Stimulated activated CD8-positive, alpha-beta memory T cell treated with anti-CD3 and anti-CD28 coated beads, Interleukin-15, amount 100 ng/mL, for 1 hour (primary cell): ENCODE measurements at regions not wholly inside any gene's neighbourhood (a gene's known extent, or its start where the extent isn't known, plus 50 kb on each side); places are given as distances from the start of the nearest gene placed in this dataset.

ENCODE experiments used
- DNase-seq: peaks from one replicate; pipeline ENCODE4 v3.0.0-alpha.2; 2020; ENCODE audit warnings: low read depth

- no peak for DNase-seq
Measured at GRCh38 chr6:14321992-14322772, 204.6 kb downstream of the CD83 start.

GRCh38 chr6:14322841-14323240 is 205.3 kb downstream of the CD83 start:
- no peak for DNase-seq

GRCh38 chr6:14326774-14327173 is 209.2 kb downstream of the CD83 start:
- no peak for DNase-seq

GRCh38 chr6:14328163-14328562 is 210.6 kb downstream of the CD83 start:
- no peak for DNase-seq

- DNase-seq, result no peak
Measured at GRCh38 chr6:14333556-14334305, 216.2 kb downstream of the CD83 start.

- DNase-seq, result no peak
Measured at GRCh38 chr6:14335071-14335470, 217.5 kb downstream of the CD83 start.

- DNase-seq, result no peak
Measured at GRCh38 chr6:14337152-14337551, 219.6 kb downstream of the CD83 start.

- DNase-seq, result no peak
Measured at GRCh38 chr6:14339172-14339571, 221.6 kb downstream of the CD83 start.

GRCh38 chr6:14339711-14340584 is 222.4 kb downstream of the CD83 start:
- DNase-seq, result no peak

- no peak for DNase-seq
Measured at GRCh38 chr6:14344486-14344885, 226.9 kb downstream of the CD83 start.

- no peak for DNase-seq
Measured at GRCh38 chr6:14348389-14348788, 230.8 kb downstream of the CD83 start.

- DNase-seq, result no peak
Measured at GRCh38 chr6:14349507-14349906, 231.9 kb downstream of the CD83 start.

GRCh38 chr6:14350210-14350609 is 232.6 kb downstream of the CD83 start:
- no peak for DNase-seq

GRCh38 chr6:14353281-14353680 is 235.7 kb downstream of the CD83 start:
- DNase-seq, result no peak

- DNase-seq, result no peak
Measured at GRCh38 chr6:14353798-14354197, 236.2 kb downstream of the CD83 start.

- DNase-seq, result no peak
Measured at GRCh38 chr6:14354919-14355572, 237.5 kb downstream of the CD83 start.

GRCh38 chr6:14359438-14359837 is 241.9 kb downstream of the CD83 start:
- DNase-seq, result no peak

GRCh38 chr6:14360565-14360964 is 243.0 kb downstream of the CD83 start:
- no peak for DNase-seq

GRCh38 chr6:14361297-14361696 is 243.7 kb downstream of the CD83 start:
- DNase-seq, result no peak

- DNase-seq, result no peak
Measured at GRCh38 chr6:14361956-14362587, 244.5 kb downstream of the CD83 start.

- no peak for DNase-seq
Measured at GRCh38 chr6:14364370-14364769, 246.8 kb downstream of the CD83 start.

- no peak for DNase-seq
Measured at GRCh38 chr6:14365393-14365792, 247.8 kb downstream of the CD83 start.
